ENCODE measurements at regions not wholly inside any gene's neighbourhood (a gene's known extent, or its start where the extent isn't known, plus 50 kb on each side); places are given as distances from the start of the nearest gene placed in this dataset.
"Not testable (repeated sequence)": the region's sequence is repeated elsewhere in the genome, so short reads cannot be mapped to it uniquely, and the experiment has no call there.

GRCh38 chr14:105762262-105762661, 235.9 kb downstream of the TMEM121 start:
- TF ChIP-seq POLR2A, TAF1, SPI1 (IDR thresholded peaks at IDR 0.05; ENCODE audit: low read depth, low read length): not testable (repeated sequence)
